ENCODE measurements at regions not wholly inside any gene's neighbourhood (a gene's known extent, or its start where the extent isn't known, plus 50 kb on each side); places are given as distances from the start of the nearest gene placed in this dataset.
A peak's percentile ranks its signal among the peaks of the same experiment; 100 is the strongest.

GRCh38 chr15:31489801-31490646, 163.4 kb downstream of the KLF13 start:
- 49 to 57% methylated on average over 8 to 12 of the region's 12 CpGs for WGBS, 2 donors
- H3K27ac ChIP-seq: peak overlapping the region in 1 of 2 donors; percentile 31
- peak; percentile 50 for DNase-seq
- no peak overlapping the region for H3K4me3 ChIP-seq
- H3K36me3 ChIP-seq (ENCODE audit: low read depth, missing control alignments): no peaks in the 10 kb centered on the region
- no peak for TF ChIP-seq POLR2A (IDR thresholded peaks at IDR 0.05)
- peak; percentile 73 to 94 (median 89) for TF ChIP-seq CTCF (IDR thresholded peaks at IDR 0.05)
- intact Hi-C loops (cut with DNase I; ENCODE audit: low total_unique reads): loop anchor here (5.0 to 10.0 kb wide), 3 partner anchors 95 to 495 kb away; partner anchors contain the start of gene MTMR10
- peaks cover 36% of the 10 kb centered on the region for H3K4me1 ChIP-seq
- H3K9me3 ChIP-seq: no peaks in the 10 kb centered on the region
- H3K27me3 ChIP-seq: no peaks in the 10 kb centered on the region

GRCh38 chr15:31494786-31495185, 168.2 kb downstream of the KLF13 start:
- H3K27me3 ChIP-seq: no peaks in the 10 kb centered on the region
- H3K36me3 ChIP-seq (ENCODE audit: low read depth, missing control alignments): no peaks in the 10 kb centered on the region
- H3K27ac ChIP-seq: no peak overlapping the region
- DNase-seq: no peak
- no peak for TF ChIP-seq POLR2A (IDR thresholded peaks at IDR 0.05)
- no peak for TF ChIP-seq CTCF (IDR thresholded peaks at IDR 0.05)
- no peaks in the 10 kb centered on the region for H3K9me3 ChIP-seq
- intact Hi-C loops (cut with DNase I; ENCODE audit: low total_unique reads): no loop called here
- 75 to 82% methylated on average over 3 to 4 of the region's 4 CpGs for WGBS, 2 donors
- H3K4me1 ChIP-seq: peaks cover under 1% of the 10 kb centered on the region
- H3K4me3 ChIP-seq: no peak overlapping the region

GRCh38 chr15:31495281-31495680, 168.6 kb downstream of the KLF13 start:
- Histone ChIP-seq H3K27ac (no peak overlapping the region), H3K4me1 (no peaks in the 10 kb centered on the region), H3K9me3 (no peaks in the 10 kb centered on the region), H3K4me3 (no peak overlapping the region), H3K36me3 (ENCODE audit: low read depth, missing control alignments) (no peaks in the 10 kb centered on the region), H3K27me3 (no peaks in the 10 kb centered on the region)
- intact Hi-C loops (cut with DNase I; ENCODE audit: low total_unique reads): no loop called here
- WGBS, 2 donors: 84 to 88% methylated on average over 2 to 4 of the region's 4 CpGs
- DNase-seq: no peak
- TF ChIP-seq POLR2A (IDR thresholded peaks at IDR 0.05) (no peak), CTCF (IDR thresholded peaks at IDR 0.05) (no peak)

- Histone ChIP-seq H3K27ac (no peak overlapping the region), H3K9me3 (no peaks in the 10 kb centered on the region), H3K4me3 (no peak overlapping the region), H3K4me1 (no peaks in the 10 kb centered on the region), H3K36me3 (ENCODE audit: low read depth, missing control alignments) (no peaks in the 10 kb centered on the region), H3K27me3 (no peaks in the 10 kb centered on the region)
- TF ChIP-seq CTCF (IDR thresholded peaks at IDR 0.05): no peak
- TF ChIP-seq POLR2A (IDR thresholded peaks at IDR 0.05): no peak
- intact Hi-C loops (cut with DNase I; ENCODE audit: low total_unique reads): no loop called here
- no peak for DNase-seq
- WGBS, 2 donors: 81 to 88% methylated on average over 2 of the region's 2 CpGs
These were observed 171.2 kb downstream of the KLF13 start for GRCh38 chr15:31497838-31498237.

- WGBS, 2 donors: 100% methylated on average over 1 of the region's 1 CpG
These were observed 171.7 kb downstream of the KLF13 start for GRCh38 chr15:31498329-31498728.

More at GRCh38 chr15:31498329-31498728, 171.7 kb downstream of the KLF13 start:
- H3K4me3 ChIP-seq: no peak overlapping the region
- no peak for DNase-seq
- no peaks in the 10 kb centered on the region for H3K4me1 ChIP-seq
- TF ChIP-seq CTCF (IDR thresholded peaks at IDR 0.05) (no peak), POLR2A (IDR thresholded peaks at IDR 0.05) (no peak)
- intact Hi-C loops (cut with DNase I; ENCODE audit: low total_unique reads): no loop called here
- no peak overlapping the region for H3K27ac ChIP-seq
- H3K9me3 ChIP-seq: no peaks in the 10 kb centered on the region
- no peaks in the 10 kb centered on the region for H3K36me3 ChIP-seq (ENCODE audit: low read depth, missing control alignments)
- no peaks in the 10 kb centered on the region for H3K27me3 ChIP-seq

Data from testis (tissue), 2 donors.